ENCODE measurements at regions not wholly inside any gene's neighbourhood (a gene's known extent, or its start where the extent isn't known, plus 50 kb on each side); places are given as distances from the start of the nearest gene placed in this dataset.

GRCh38 chr4:53931461-53931961, 132.9 kb downstream of the CHIC2 start:
- TF ChIP-seq CTCF (IDR thresholded peaks at IDR 0.05) (no peak), REST (IDR thresholded peaks at IDR 0.05; ENCODE audit: insufficient read depth in 1 of 2, low read depth in 2 of 2, low read length in 1 of 2) (no peak)

Measured in Panc1 (cell line).